HCEC 1CT (cell line): ENCODE measurements at regions not wholly inside any gene's neighbourhood (a gene's known extent, or its start where the extent isn't known, plus 50 kb on each side); places are given as distances from the start of the nearest gene placed in this dataset.
"Not testable (repeated sequence)": the region's sequence is repeated elsewhere in the genome, so short reads cannot be mapped to it uniquely, and the experiment has no call there.

Experiments
- DNase-seq: peaks from one replicate; pipeline ENCODE4 v3.0.0-alpha.2; 2017

- no peak for DNase-seq
Observed at GRCh38 chr6:14874975-14875480, 370.8 kb upstream of the JARID2 start.

GRCh38 chr6:14875481-14876063, 370.3 kb upstream of the JARID2 start:
- no peak for DNase-seq

GRCh38 chr6:14876778-14877613, 368.9 kb upstream of the JARID2 start:
- peak; percentile 87 for DNase-seq

- no peak for DNase-seq
Observed at GRCh38 chr6:14877758-14878157, 368.1 kb upstream of the JARID2 start.

- no peak for DNase-seq
Observed at GRCh38 chr6:14880052-14880451, 365.8 kb upstream of the JARID2 start.

GRCh38 chr6:14880677-14881076, 365.2 kb upstream of the JARID2 start:
- no peak for DNase-seq

GRCh38 chr6:14881398-14881797, 364.5 kb upstream of the JARID2 start:
- DNase-seq = peak; percentile 87

- no peak for DNase-seq
Observed at GRCh38 chr6:14882394-14883026, 363.4 kb upstream of the JARID2 start.

GRCh38 chr6:14883921-14884320, 361.9 kb upstream of the JARID2 start:
- peak; percentile 71 for DNase-seq

- DNase-seq = no peak
Observed at GRCh38 chr6:14885498-14885897, 360.4 kb upstream of the JARID2 start.

- no peak for DNase-seq
Observed at GRCh38 chr6:14887181-14887580, 358.7 kb upstream of the JARID2 start.

GRCh38 chr6:14887986-14888574, 357.8 kb upstream of the JARID2 start:
- no peak for DNase-seq

GRCh38 chr6:14888575-14889000, 357.3 kb upstream of the JARID2 start:
- no peak for DNase-seq

GRCh38 chr6:14889188-14889587, 356.7 kb upstream of the JARID2 start:
- peak; percentile 71 for DNase-seq

- DNase-seq = no peak
Observed at GRCh38 chr6:14889611-14890593, 356.0 kb upstream of the JARID2 start.

- DNase-seq = not testable (repeated sequence)
Observed at GRCh38 chr6:14891820-14892375, 354.0 kb upstream of the JARID2 start.

GRCh38 chr6:14894105-14894504, 351.8 kb upstream of the JARID2 start:
- DNase-seq = no peak

- DNase-seq = no peak
Observed at GRCh38 chr6:14896475-14896874, 349.4 kb upstream of the JARID2 start.

- DNase-seq = no peak
Observed at GRCh38 chr6:14897831-14898230, 348.0 kb upstream of the JARID2 start.

- not testable (repeated sequence) for DNase-seq
Observed at GRCh38 chr6:14899441-14899840, 346.4 kb upstream of the JARID2 start.

GRCh38 chr6:14900919-14901318, 344.9 kb upstream of the JARID2 start:
- DNase-seq = no peak
